Muscle layer of duodenum (tissue), 2 donors: ENCODE measurements at regions not wholly inside any gene's neighbourhood (a gene's known extent, or its start where the extent isn't known, plus 50 kb on each side); places are given as distances from the start of the nearest gene placed in this dataset.
"Not testable (repeated sequence)": the region's sequence is repeated elsewhere in the genome, so short reads cannot be mapped to it uniquely, and the experiment has no call there.

Experiments
- H3K27ac ChIP-seq: one replicate; pipeline ENCODE4 v1.7.0; 2013; ENCODE audit warnings: mild to moderate bottlenecking, low read length
- H3K27me3 ChIP-seq: one replicate; pipeline ENCODE4 v1.7.0; 2013; ENCODE audit warnings: low read depth, mild to moderate bottlenecking, control low read depth, low read length
- H3K36me3 ChIP-seq, 2 donors: one replicate each; pipeline ENCODE4 v1.7.0; 2013; ENCODE audit warnings: low read length in 2 of 2, control low read depth in 1 of 2, mild to moderate bottlenecking in 1 of 2; ENCODE audit not compliant: insufficient read depth in 2 of 2, control insufficient read depth in 1 of 2
- H3K4me1 ChIP-seq, 2 donors: one replicate each; pipeline ENCODE4 v1.7.0; 2013; ENCODE audit warnings: low read length in 2 of 2, mild to moderate bottlenecking in 2 of 2, control low read depth in 1 of 2, moderate library complexity in 1 of 2; ENCODE audit not compliant: insufficient read depth in 2 of 2, control insufficient read depth in 1 of 2
- H3K4me3 ChIP-seq, 2 donors: one replicate each; pipeline ENCODE4 v1.7.0; 2013; ENCODE audit warnings: low read length in 2 of 2, low read depth in 1 of 2, mild to moderate bottlenecking in 1 of 2
- H3K9me3 ChIP-seq, 2 donors: one replicate each; pipeline ENCODE4 v1.7.0; 2013; ENCODE audit warnings: low read length in 2 of 2, control low read depth in 1 of 2, mild to moderate bottlenecking in 1 of 2; ENCODE audit not compliant: control insufficient read depth in 1 of 2
- donor health status: healthy.

DNA sequence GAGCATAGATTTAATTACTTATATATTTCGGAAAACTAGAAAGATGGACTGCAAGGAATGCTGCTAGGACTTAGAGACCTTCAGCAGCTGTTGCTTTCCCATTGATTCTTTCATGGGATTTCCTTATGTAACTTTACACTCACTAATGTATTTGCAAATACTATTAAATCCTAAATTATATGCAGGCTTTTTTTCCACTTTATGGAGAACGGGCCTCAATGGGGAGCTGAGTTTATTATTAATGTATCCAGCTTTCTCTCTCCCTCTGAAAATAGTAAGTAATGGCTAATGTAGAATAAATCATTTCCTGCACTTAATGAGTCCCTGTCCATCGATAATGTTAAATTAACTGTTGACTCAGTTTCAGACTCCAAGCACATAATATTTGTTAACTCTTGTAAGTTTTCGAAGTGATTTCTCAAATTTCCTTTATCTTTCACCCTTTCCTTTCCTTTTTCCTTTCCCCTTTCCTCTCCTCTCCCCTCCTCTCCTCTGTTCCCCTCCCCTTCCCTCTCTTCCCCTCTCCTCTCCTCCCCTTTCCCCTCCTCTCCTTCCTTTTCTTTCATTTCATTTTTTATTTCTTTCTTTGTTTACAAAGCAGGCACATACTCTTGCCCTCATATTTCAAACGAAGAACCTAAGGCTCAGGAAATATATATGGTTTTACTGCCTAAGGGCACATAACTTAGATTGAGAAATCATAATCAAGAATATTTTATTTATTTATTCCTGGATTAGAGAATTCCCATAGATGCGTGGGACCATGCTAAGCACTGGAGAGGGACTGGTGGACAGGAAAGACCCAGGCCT is 503.6 kb downstream of the MMUT start:
- no peaks in the 10 kb centered on the region for H3K4me1 ChIP-seq
- no peaks in the 10 kb centered on the region for H3K9me3 ChIP-seq
- no peak overlapping the region for H3K4me3 ChIP-seq
- no peak overlapping the region for H3K27ac ChIP-seq
- no peaks in the 10 kb centered on the region for H3K27me3 ChIP-seq
- H3K36me3 ChIP-seq = no peaks in the 10 kb centered on the region

DNA sequence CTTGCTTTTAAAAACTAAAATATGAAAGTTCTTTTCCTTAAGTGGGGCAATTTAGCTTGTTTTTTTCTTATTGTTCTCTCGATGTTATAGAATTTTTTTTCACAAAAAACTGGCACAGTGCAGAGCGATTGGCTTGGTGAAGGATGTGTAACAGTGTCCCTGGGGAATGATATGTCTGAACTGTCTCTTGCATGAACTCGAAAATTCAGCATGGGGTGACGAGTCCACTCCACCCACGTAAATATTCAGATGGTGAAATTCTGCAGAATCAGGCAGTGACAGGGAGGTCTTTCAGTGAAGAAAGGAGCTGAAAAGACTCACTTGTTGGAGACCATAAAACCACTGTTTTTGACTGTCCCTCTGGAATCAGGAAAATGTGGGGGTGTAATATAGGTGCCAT is 505.3 kb downstream of the MMUT start:
- Histone ChIP-seq H3K9me3 (no peaks in the 10 kb centered on the region), H3K27ac (no peak overlapping the region), H3K27me3 (no peaks in the 10 kb centered on the region), H3K4me3 (no peak overlapping the region), H3K4me1 (no peaks in the 10 kb centered on the region), H3K36me3 (no peaks in the 10 kb centered on the region)

DNA sequence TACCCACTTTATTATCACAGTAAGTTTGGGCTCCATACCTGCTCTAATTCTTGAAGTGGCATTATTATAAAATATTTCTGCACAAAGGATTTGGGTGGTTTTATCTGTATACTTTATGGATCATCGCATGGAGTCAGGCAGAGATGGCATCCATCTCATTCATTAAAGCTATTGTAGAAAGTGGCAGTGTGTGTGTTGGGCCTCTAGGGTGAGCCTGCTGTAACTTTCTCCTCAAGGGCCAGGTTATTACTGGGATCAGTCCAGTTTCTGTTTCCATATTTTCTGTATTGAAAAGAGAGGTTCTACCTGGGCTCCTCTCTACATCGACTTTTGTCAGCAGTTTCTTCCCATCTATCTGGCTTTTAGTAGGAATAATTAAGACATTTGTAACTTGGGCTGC is 511.1 kb downstream of the MMUT start:
- Histone ChIP-seq H3K36me3 (no peaks in the 10 kb centered on the region), H3K27me3 (no peaks in the 10 kb centered on the region), H3K9me3 (no peaks in the 10 kb centered on the region), H3K27ac (no peak overlapping the region), H3K4me1 (no peaks in the 10 kb centered on the region), H3K4me3 (no peak overlapping the region)

DNA sequence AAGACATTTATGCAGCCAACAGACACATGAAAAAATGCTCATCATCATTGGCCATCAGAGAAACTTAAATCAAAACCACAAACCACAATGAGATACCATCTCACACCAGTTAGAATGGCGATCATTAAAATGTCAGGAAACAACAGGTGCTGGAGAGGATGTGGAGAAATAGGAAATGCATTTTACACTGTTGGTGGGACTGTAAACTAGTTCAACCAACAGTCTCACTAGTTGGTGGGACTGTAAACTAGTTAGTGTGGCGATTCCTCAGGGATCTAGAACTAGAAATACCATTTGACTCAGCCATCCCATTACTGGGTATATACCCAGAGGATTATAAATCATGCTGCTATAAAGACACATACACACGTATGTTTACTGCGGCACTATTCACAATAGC is 518.8 kb downstream of the MMUT start:
- not testable (repeated sequence) for H3K9me3 ChIP-seq, H3K36me3 ChIP-seq, H3K4me1 ChIP-seq, H3K27ac ChIP-seq, H3K27me3 ChIP-seq, H3K4me3 ChIP-seq

DNA sequence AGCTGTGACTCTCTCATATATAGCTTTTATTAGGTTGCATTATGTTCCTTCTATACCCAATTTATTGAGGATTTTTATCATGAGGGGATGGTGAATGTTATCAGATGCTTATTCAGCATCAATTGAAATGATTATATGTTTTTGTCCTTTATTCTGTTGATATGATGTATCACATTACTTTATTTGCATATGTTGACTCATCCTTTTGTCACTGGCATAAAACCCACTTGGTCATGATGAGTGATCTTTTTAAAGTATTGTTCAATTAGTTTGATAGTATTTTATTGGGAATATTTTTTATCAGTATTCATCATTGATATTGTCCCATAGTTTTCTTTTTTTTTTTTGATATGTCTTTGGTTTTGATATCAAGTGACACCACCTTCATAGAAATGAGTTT is 529.9 kb downstream of the MMUT start:
- no peak overlapping the region for H3K4me3 ChIP-seq
- H3K9me3 ChIP-seq = no peaks in the 10 kb centered on the region
- no peak overlapping the region for H3K27ac ChIP-seq
- H3K36me3 ChIP-seq = no peaks in the 10 kb centered on the region
- H3K4me1 ChIP-seq = no peaks in the 10 kb centered on the region
- H3K27me3 ChIP-seq = no peaks in the 10 kb centered on the region

GRCh38 chr6:48928937-48929336 is 534.1 kb downstream of the MMUT start:
- Histone ChIP-seq H3K27me3 (no peaks in the 10 kb centered on the region), H3K4me3 (no peak overlapping the region), H3K36me3 (no peaks in the 10 kb centered on the region), H3K27ac (no peak overlapping the region), H3K9me3 (no peaks in the 10 kb centered on the region), H3K4me1 (no peaks in the 10 kb centered on the region)

- H3K4me1 ChIP-seq = no peaks in the 10 kb centered on the region
- H3K9me3 ChIP-seq = no peaks in the 10 kb centered on the region
- H3K36me3 ChIP-seq = no peaks in the 10 kb centered on the region
- H3K27me3 ChIP-seq = no peaks in the 10 kb centered on the region
- H3K27ac ChIP-seq = no peak overlapping the region
- no peak overlapping the region for H3K4me3 ChIP-seq
Observed at GRCh38 chr6:48922837-48923236, 540.2 kb downstream of the MMUT start.

GRCh38 chr6:48919555-48919954 is 543.5 kb downstream of the MMUT start:
- no peaks in the 10 kb centered on the region for H3K27me3 ChIP-seq
- no peak overlapping the region for H3K4me3 ChIP-seq
- no peak overlapping the region for H3K27ac ChIP-seq
- H3K4me1 ChIP-seq = no peaks in the 10 kb centered on the region
- no peaks in the 10 kb centered on the region for H3K9me3 ChIP-seq
- H3K36me3 ChIP-seq = no peaks in the 10 kb centered on the region

- H3K27me3 ChIP-seq = no peaks in the 10 kb centered on the region
- H3K9me3 ChIP-seq = no peaks in the 10 kb centered on the region
- no peak overlapping the region for H3K27ac ChIP-seq
- no peak overlapping the region for H3K4me3 ChIP-seq
- H3K4me1 ChIP-seq = no peaks in the 10 kb centered on the region
- no peaks in the 10 kb centered on the region for H3K36me3 ChIP-seq
Observed at GRCh38 chr6:48917233-48917632, 545.8 kb downstream of the MMUT start.

- Histone ChIP-seq H3K4me1 (no peaks in the 10 kb centered on the region), H3K4me3 (no peak overlapping the region), H3K27me3 (no peaks in the 10 kb centered on the region), H3K9me3 (no peaks in the 10 kb centered on the region), H3K27ac (no peak overlapping the region), H3K36me3 (no peaks in the 10 kb centered on the region)
Observed at GRCh38 chr6:48916607-48917006, 546.4 kb downstream of the MMUT start.

DNA sequence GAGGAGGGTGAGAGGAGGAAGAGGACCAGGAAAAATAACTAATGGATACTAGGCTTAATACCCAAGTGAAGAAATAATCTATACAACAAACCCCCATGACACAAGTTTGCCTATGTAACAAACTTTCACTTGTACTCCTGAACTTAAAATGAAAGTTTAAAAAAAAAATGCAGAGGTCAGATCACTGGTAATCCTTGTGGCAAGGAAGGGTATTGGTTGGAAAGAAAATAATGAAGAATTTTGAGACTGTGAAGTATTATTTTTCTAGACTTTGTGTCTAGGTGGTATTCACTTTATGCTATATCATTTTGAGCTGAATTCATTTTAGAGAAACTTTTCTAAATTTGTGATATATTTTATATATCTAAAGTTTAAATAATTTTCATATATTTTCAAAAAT is 547.5 kb downstream of the MMUT start:
- no peaks in the 10 kb centered on the region for H3K36me3 ChIP-seq
- no peak overlapping the region for H3K4me3 ChIP-seq
- no peaks in the 10 kb centered on the region for H3K27me3 ChIP-seq
- no peak overlapping the region for H3K27ac ChIP-seq
- H3K9me3 ChIP-seq = no peaks in the 10 kb centered on the region
- no peaks in the 10 kb centered on the region for H3K4me1 ChIP-seq

GRCh38 chr6:48912503-48912902 is 550.5 kb downstream of the MMUT start:
- Histone ChIP-seq H3K27ac (no peak overlapping the region), H3K4me3 (no peak overlapping the region), H3K4me1 (no peaks in the 10 kb centered on the region)

More at GRCh38 chr6:48912503-48912902, 550.5 kb downstream of the MMUT start:
- Histone ChIP-seq H3K36me3 (no peaks in the 10 kb centered on the region), H3K27me3 (no peaks in the 10 kb centered on the region), H3K9me3 (no peaks in the 10 kb centered on the region)
